IMR-90 (cell line): ENCODE measurements at regions not wholly inside any gene's neighbourhood (a gene's known extent, or its start where the extent isn't known, plus 50 kb on each side); places are given as distances from the start of the nearest gene placed in this dataset.

Experiments used
- ATAC-seq: fragments of 200-7000 bp; cut with Tn5 transposase; 2 replicates; pipeline ENCODE4 v1.9.1; 2020; ENCODE audit warnings: low read depth, mild to moderate bottlenecking, moderate library complexity
- BruUV-seq: library from RNA; stranded (reverse); fragments of 400-500 nt; replicated peaks from 2 replicates; lab custom pipeline; 2021; lab: Mats Ljungman, UMichigan
- CTCF ChIA-PET: fragments of 300-600 bp; formaldehyde crosslinking; extraction: SDS; loops from one replicate; lab custom pipeline; 2021; ENCODE audit warnings: antibody characterized with exemption; lab: Yijun Ruan, JAX
- POLR2A ChIA-PET: fragments of 300-600 bp; sonication (Branson Sonifier 250); formaldehyde crosslinking; loops from one replicate; lab custom pipeline; 2022; ENCODE audit warnings: antibody characterized with exemption; ENCODE audit not compliant: unreplicated experiment; lab: Charles Lee
- DNase-seq: peaks from one replicate; pipeline ENCODE4 v3.0.0; 2013
- H2AFZ ChIP-seq: replicated peaks from 2 replicates; pipeline ENCODE3; 2013; ENCODE audit warnings: low read length, mild to moderate bottlenecking; ENCODE audit not compliant: poor library complexity
- H2AK5ac ChIP-seq: 2 replicates; pipeline ENCODE4 v1.6.1; 2013; ENCODE audit warnings: low read depth, low read length, inconsistent platforms
- H2AK9ac ChIP-seq: replicated peaks from 2 replicates; pipeline ENCODE3; 2013; ENCODE audit warnings: mild to moderate bottlenecking, low read depth, low read length, moderate library complexity; ENCODE audit not compliant: poor library complexity
- H2BK120ac ChIP-seq: 2 replicates; pipeline ENCODE4 v1.6.1; 2013; ENCODE audit warnings: low read depth, low read length, inconsistent platforms
- H2BK15ac ChIP-seq: 3 replicates; pipeline ENCODE4 v1.6.1; 2013; ENCODE audit warnings: low read depth, low read length, inconsistent platforms
- H2BK20ac ChIP-seq: 2 replicates; pipeline ENCODE4 v1.6.1; 2013; ENCODE audit warnings: low read depth, mild to moderate bottlenecking, inconsistent platforms, low read length, moderate library complexity
- H2BK5ac ChIP-seq: 2 replicates; pipeline ENCODE4 v1.6.1; 2013; ENCODE audit warnings: mild to moderate bottlenecking, low read depth, low read length, inconsistent platforms; ENCODE audit not compliant: poor library complexity, severe bottlenecking
- H3K14ac ChIP-seq: replicated peaks from 2 replicates; pipeline ENCODE4 v1.6.1; 2013; ENCODE audit warnings: low read depth, low read length, inconsistent platforms
- H3K18ac ChIP-seq: 2 replicates; pipeline ENCODE4 v1.6.1; 2013; ENCODE audit warnings: low read depth, low read length, control low read depth
- H3K23ac ChIP-seq: 2 replicates; pipeline ENCODE4 v1.6.1; 2013; ENCODE audit warnings: low read depth, low read length, inconsistent platforms
- H3K27ac ChIP-seq: 2 replicates; pipeline ENCODE4 v1.5.1; 2013; ENCODE audit warnings: mild to moderate bottlenecking, control low read depth, low read length; ENCODE audit not compliant: insufficient read depth
- H3K27me3 ChIP-seq: 2 replicates; pipeline ENCODE4 v1.6.1; 2013; ENCODE audit warnings: low read length; ENCODE audit not compliant: control insufficient read depth, insufficient read depth
- H3K36me3 ChIP-seq: 2 replicates; pipeline ENCODE4 v1.6.1; 2013; ENCODE audit warnings: low read length, mixed read lengths; ENCODE audit not compliant: control insufficient read depth, insufficient read depth
- H3K4ac ChIP-seq: 2 replicates; pipeline ENCODE4 v1.6.1; 2013; ENCODE audit warnings: low read depth, low read length, inconsistent platforms
- H3K4me1 ChIP-seq: 2 replicates; pipeline ENCODE4 v1.6.1; 2013; ENCODE audit warnings: low read length, mixed read lengths; ENCODE audit not compliant: control insufficient read depth, insufficient read depth
- H3K4me2 ChIP-seq: 2 replicates; pipeline ENCODE4 v1.6.1; 2013; ENCODE audit warnings: low read depth, mild to moderate bottlenecking, control low read depth, low read length, moderate library complexity
- H3K4me3 ChIP-seq: 2 replicates; pipeline ENCODE4 v1.5.1; 2013; ENCODE audit warnings: low read depth, mild to moderate bottlenecking, control low read depth, low read length, moderate library complexity; ENCODE audit not compliant: insufficient read depth
- H3K56ac ChIP-seq: 2 replicates; pipeline ENCODE4 v1.6.1; 2013; ENCODE audit warnings: low read length, inconsistent platforms; ENCODE audit not compliant: insufficient read depth; ENCODE audit errors: extremely low read depth
- H3K79me1 ChIP-seq, 2 experiments: 2 replicates each; pipeline ENCODE4 v1.6.1; 2013; ENCODE audit warnings: low read length in 2 of 2, inconsistent platforms in 1 of 2, low read depth in 1 of 2
- H3K9ac ChIP-seq: 2 replicates; pipeline ENCODE4 v1.6.1; 2013; ENCODE audit warnings: low read depth, low read length, control low read depth
- H3K9me1 ChIP-seq: 2 replicates; pipeline ENCODE4 v1.6.1; 2013; ENCODE audit warnings: low read length, inconsistent platforms; ENCODE audit not compliant: insufficient read depth
- H3K9me3 ChIP-seq: 2 replicates; pipeline ENCODE4 v1.6.1; 2013; ENCODE audit warnings: low read length; ENCODE audit not compliant: control insufficient read depth, insufficient read depth
- H4K20me1 ChIP-seq: 2 replicates; pipeline ENCODE4 v1.6.1; 2013; ENCODE audit warnings: low read length, inconsistent platforms; ENCODE audit not compliant: insufficient read depth
- H4K5ac ChIP-seq: 2 replicates; pipeline ENCODE4 v1.6.1; 2013; ENCODE audit warnings: mild to moderate bottlenecking, low read depth, low read length, control low read depth
- H4K8ac ChIP-seq, 2 experiments: 2 replicates each; pipeline ENCODE4 v1.6.1; 2013; ENCODE audit warnings: low read depth in 2 of 2, low read length in 2 of 2, control low read depth in 1 of 2, inconsistent platforms in 1 of 2
- H4K91ac ChIP-seq: 2 replicates; pipeline ENCODE4 v1.6.1; 2013; ENCODE audit warnings: low read depth, low read length, inconsistent platforms; ENCODE audit not compliant: insufficient read depth
- BHLHE40 ChIP-seq: fragments of 150-350 bp; IDR thresholded peaks from 2 replicates; pipeline ENCODE4 v1.6.1; 2016; ENCODE audit warnings: mild to moderate bottlenecking, low read depth, low read length
- CEBPB ChIP-seq: IDR thresholded peaks from 2 replicates; pipeline ENCODE4 v1.6.1; 2012; ENCODE audit warnings: low read depth, low read length, improper control_type of control experiment
- CHD1 ChIP-seq: IDR thresholded peaks from 2 replicates; pipeline ENCODE4 v1.6.1; 2012; ENCODE audit warnings: low read depth, low read length, improper control_type of control experiment
- CTCF ChIP-seq: conservative IDR thresholded peaks from 2 replicates; pipeline ENCODE4 v1.5.1; 2012; ENCODE audit warnings: mild to moderate bottlenecking, low read depth, low read length, improper control_type of control experiment
- ELK1 ChIP-seq: fragments of 150-350 bp; IDR thresholded peaks from 2 replicates; pipeline ENCODE4 v1.6.1; 2016; ENCODE audit warnings: low read depth, mild to moderate bottlenecking, low read length, moderate library complexity, borderline replicate concordance
- FOS ChIP-seq: fragments of 150-350 bp; IDR thresholded peaks from 2 replicates; pipeline ENCODE4 v1.6.1; 2016; ENCODE audit warnings: low read depth, low read length
- MAFK ChIP-seq: IDR thresholded peaks from 2 replicates; pipeline ENCODE4 v1.6.1; 2012; ENCODE audit warnings: low read depth, low read length, improper control_type of control experiment
- MAZ ChIP-seq: IDR thresholded peaks from 2 replicates; pipeline ENCODE4 v1.6.1; 2012; ENCODE audit warnings: low read depth, mild to moderate bottlenecking, low read length, improper control_type of control experiment, moderate library complexity, borderline replicate concordance
- MXI1 ChIP-seq: IDR thresholded peaks from 2 replicates; pipeline ENCODE4 v1.6.1; 2012; ENCODE audit warnings: low read depth, mild to moderate bottlenecking, low read length, moderate library complexity, borderline replicate concordance
- NFE2L2 ChIP-seq: fragments of 150-350 bp; IDR thresholded peaks from 2 replicates; pipeline ENCODE4 v1.6.1; 2016; ENCODE audit warnings: low read depth, mild to moderate bottlenecking, low read length
- POLR2A ChIP-seq: IDR thresholded peaks from 2 replicates; pipeline ENCODE4 v1.6.1; 2012; ENCODE audit warnings: mild to moderate bottlenecking, low read depth, low read length
- RAD21 ChIP-seq: IDR thresholded peaks from 2 replicates; pipeline ENCODE4 v1.6.1; 2012; ENCODE audit warnings: low read length, improper control_type of control experiment
- RCOR1 ChIP-seq: IDR thresholded peaks from 2 replicates; pipeline ENCODE4 v1.6.1; 2012; ENCODE audit warnings: mild to moderate bottlenecking, low read length, improper control_type of control experiment; ENCODE audit not compliant: insufficient replicate concordance
- RFX5 ChIP-seq: IDR thresholded peaks from 2 replicates; pipeline ENCODE4 v1.8.0; 2012; ENCODE audit warnings: low read depth, mild to moderate bottlenecking, low read length, moderate library complexity
- SMC3 ChIP-seq: fragments of 150-350 bp; IDR thresholded peaks from 2 replicates; pipeline ENCODE4 v1.6.1; 2016; ENCODE audit warnings: low read depth, mild to moderate bottlenecking, antibody characterized with exemption, low read length, moderate library complexity
- USF2 ChIP-seq: fragments of 150-350 bp; IDR thresholded peaks from 2 replicates; pipeline ENCODE4 v1.6.1; 2017; ENCODE audit warnings: mild to moderate bottlenecking, antibody characterized with exemption, low read length, low read depth
- WGBS, 2 experiments: methylation state at CpG; one replicate each; pipeline versions ENCODE4 v1.1.5 to v1.1.7; 2013; ENCODE audit warnings: missing lambda C conversion rate in 2 of 2; ENCODE audit not compliant: insufficient read length in 1 of 2; ENCODE audit errors: extremely low coverage in 2 of 2; 5-methylcytosine and 5-hydroxymethylcytosine counted together
- dilution Hi-C: fragments of 300-500 bp; cut with HindIII; formaldehyde crosslinking; loops from one replicate; pipeline ENCODE4 v1.14.3; 2018; ENCODE audit warnings: low sequenced_read_pairs; ENCODE audit not compliant: unreplicated experiment
- in situ Hi-C: fragments of 300-500 bp; cut with MboI; formaldehyde crosslinking; loops from 3 replicates; pipeline ENCODE4 v1.14.3; 2019; ENCODE audit warnings: low sequenced_read_pairs, inconsistent platforms, mixed read lengths
- intact Hi-C: fragments of 100-400 bp; cut with micrococcal nuclease; formaldehyde crosslinking; loops from 2 replicates; pipeline ENCODE4 v1.10.0; 2022

GRCh38 chr10:37682617-37683016, 174.8 kb downstream of the ZNF248 start:
- BruUV-seq, result no TSS peak
- no CpG with 5 or more reads among the region's 4 CpGs for WGBS, 2 experiments
- ChIA-PET CTCF (no interaction called here), POLR2A (no interaction called here)
- no peak overlapping the region for H3K4me3 ChIP-seq
- TF ChIP-seq RAD21, result no peak
- no peak for TF ChIP-seq MAFK
- no peak for TF ChIP-seq USF2
- TF ChIP-seq SMC3, result no peak
- TF ChIP-seq RFX5, result no peak
- TF ChIP-seq POLR2A, result no peak
- TF ChIP-seq ELK1, result no peak
- TF ChIP-seq FOS, result no peak
- no peak for TF ChIP-seq NFE2L2
- no peak for TF ChIP-seq MAZ
- no peak for TF ChIP-seq CTCF
- no peak for TF ChIP-seq BHLHE40
- no peak for TF ChIP-seq RCOR1
- no peak for TF ChIP-seq MXI1
- no peak for TF ChIP-seq CEBPB
- TF ChIP-seq CHD1, result no peak
- H3K23ac ChIP-seq, result no peak overlapping the region
- H4K20me1 ChIP-seq, result no peaks in the 10 kb centered on the region
- H2BK20ac ChIP-seq, result no peak overlapping the region
- H4K5ac ChIP-seq, result no peak overlapping the region
- no peaks in the 10 kb centered on the region for H3K27me3 ChIP-seq
- no peak overlapping the region for H2BK5ac ChIP-seq
- H3K4ac ChIP-seq, result no peak overlapping the region
- H3K79me1 ChIP-seq, result no peaks in the 10 kb centered on the region
- intact Hi-C loops (no loop called here), in situ Hi-C loops (no loop called here), dilution Hi-C loops (no loop called here)
- H3K56ac ChIP-seq, result no peak overlapping the region
- H3K9me3 ChIP-seq, result peaks cover 65% of the 10 kb centered on the region
- H4K8ac ChIP-seq, result no peak overlapping the region
- H2AK9ac ChIP-seq, result no peak overlapping the region
- H3K27ac ChIP-seq, result no peak overlapping the region
- H3K9me1 ChIP-seq, result no peaks in the 10 kb centered on the region
- ATAC-seq, result no peak
- H2AFZ ChIP-seq, result no peak overlapping the region
- no peak overlapping the region for H2AK5ac ChIP-seq
- no peak overlapping the region for H3K14ac ChIP-seq
- no peaks in the 10 kb centered on the region for H3K4me1 ChIP-seq
- H3K36me3 ChIP-seq, result no peaks in the 10 kb centered on the region
- no peak overlapping the region for H3K4me2 ChIP-seq
- no peak overlapping the region for H3K9ac ChIP-seq
- no peak for DNase-seq
- no peak overlapping the region for H3K18ac ChIP-seq
- H2BK120ac ChIP-seq, result no peak overlapping the region
- H4K91ac ChIP-seq, result no peak overlapping the region
- H2BK15ac ChIP-seq, result no peak overlapping the region
